Hepatocyte (in vitro differentiated cells): ENCODE measurements at regions not wholly inside any gene's neighbourhood (a gene's known extent, or its start where the extent isn't known, plus 50 kb on each side); places are given as distances from the start of the nearest gene placed in this dataset.

Experiments
- DNase-seq: peaks from one replicate; pipeline ENCODE4 v3.0.0-alpha.2; 2016; ENCODE audit warnings: low spot score
- H2AFZ ChIP-seq: fragments of 200-600 bp; sonication (generic); 2 replicates; pipeline ENCODE4 v1.6.0; 2016; ENCODE audit warnings: antibody characterized with exemption, mild to moderate bottlenecking
- H3K27ac ChIP-seq: fragments of 200-600 bp; sonication (generic); 2 replicates; pipeline ENCODE4 v1.5.1; 2016; ENCODE audit warnings: mild to moderate bottlenecking
- H3K27me3 ChIP-seq: fragments of 200-600 bp; sonication (generic); 2 replicates; pipeline ENCODE4 v1.6.1; 2016
- H3K36me3 ChIP-seq: fragments of 200-600 bp; sonication (generic); replicated peaks from 2 replicates; pipeline ENCODE4 v1.5.1; 2016; ENCODE audit warnings: low read depth; ENCODE audit not compliant: insufficient read depth
- H3K4me1 ChIP-seq: fragments of 200-600 bp; sonication (generic); 2 replicates; pipeline ENCODE4 v1.5.1; 2016; ENCODE audit warnings: mild to moderate bottlenecking, moderate library complexity; ENCODE audit not compliant: insufficient read depth
- H3K4me2 ChIP-seq: fragments of 200-600 bp; sonication (generic); 2 replicates; pipeline ENCODE4 v1.6.0; 2016
- H3K4me3 ChIP-seq: fragments of 200-600 bp; sonication (generic); 2 replicates; pipeline ENCODE4 v1.5.1; 2016; ENCODE audit warnings: mild to moderate bottlenecking
- H3K79me2 ChIP-seq: fragments of 200-600 bp; sonication (generic); 2 replicates; pipeline ENCODE4 v1.6.0; 2017; ENCODE audit warnings: mild to moderate bottlenecking
- H3K9me2 ChIP-seq: fragments of 200-600 bp; sonication (generic); replicated peaks from 2 replicates; pipeline ENCODE4 v1.6.0; 2017; ENCODE audit warnings: mild to moderate bottlenecking; ENCODE audit not compliant: insufficient read depth
- H3K9me3 ChIP-seq: fragments of 200-600 bp; sonication (generic); 2 replicates; pipeline ENCODE4 v1.5.1; 2016; ENCODE audit warnings: low read depth, mild to moderate bottlenecking
- H4K20me1 ChIP-seq: fragments of 200-600 bp; sonication (generic); 2 replicates; pipeline ENCODE4 v1.6.0; 2016; ENCODE audit warnings: mild to moderate bottlenecking; ENCODE audit not compliant: insufficient read depth, poor library complexity, severe bottlenecking
- EZH2 ChIP-seq: fragments of 200-600 bp; sonication (generic); IDR thresholded peaks from 2 replicates; pipeline ENCODE4 v1.6.1; 2016; ENCODE audit warnings: antibody characterized with exemption, mild to moderate bottlenecking, borderline replicate concordance
- EZH2phosphoT487 ChIP-seq: fragments of 200-600 bp; sonication (generic); IDR thresholded peaks from one replicate; pipeline ENCODE4 v1.6.1; 2018; ENCODE audit warnings: antibody characterized with exemption, mild to moderate bottlenecking, low read depth, moderate library complexity; ENCODE audit not compliant: unreplicated experiment, severe bottlenecking
- WGBS: methylation state at CpG from one replicate; pipeline ENCODE4 v1.1.6; 2016; ENCODE audit warnings: low lambda C conversion rate; ENCODE audit errors: missing lambda C conversion rate; 5-methylcytosine and 5-hydroxymethylcytosine counted together
- TF ChIP-seq, protein P1 (sequence below): fragments of 200-600 bp; sonication (generic); IDR thresholded peaks from 2 replicates; pipeline ENCODE4 v1.5.1; 2016; ENCODE audit warnings: antibody characterized with exemption, mild to moderate bottlenecking; ENCODE audit not compliant: poor library complexity

- TF ChIP-seq, protein P1, sequence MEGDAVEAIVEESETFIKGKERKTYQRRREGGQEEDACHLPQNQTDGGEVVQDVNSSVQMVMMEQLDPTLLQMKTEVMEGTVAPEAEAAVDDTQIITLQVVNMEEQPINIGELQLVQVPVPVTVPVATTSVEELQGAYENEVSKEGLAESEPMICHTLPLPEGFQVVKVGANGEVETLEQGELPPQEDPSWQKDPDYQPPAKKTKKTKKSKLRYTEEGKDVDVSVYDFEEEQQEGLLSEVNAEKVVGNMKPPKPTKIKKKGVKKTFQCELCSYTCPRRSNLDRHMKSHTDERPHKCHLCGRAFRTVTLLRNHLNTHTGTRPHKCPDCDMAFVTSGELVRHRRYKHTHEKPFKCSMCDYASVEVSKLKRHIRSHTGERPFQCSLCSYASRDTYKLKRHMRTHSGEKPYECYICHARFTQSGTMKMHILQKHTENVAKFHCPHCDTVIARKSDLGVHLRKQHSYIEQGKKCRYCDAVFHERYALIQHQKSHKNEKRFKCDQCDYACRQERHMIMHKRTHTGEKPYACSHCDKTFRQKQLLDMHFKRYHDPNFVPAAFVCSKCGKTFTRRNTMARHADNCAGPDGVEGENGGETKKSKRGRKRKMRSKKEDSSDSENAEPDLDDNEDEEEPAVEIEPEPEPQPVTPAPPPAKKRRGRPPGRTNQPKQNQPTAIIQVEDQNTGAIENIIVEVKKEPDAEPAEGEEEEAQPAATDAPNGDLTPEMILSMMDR: no peak
- no peak for TF ChIP-seq EZH2phosphoT487
- no peak for TF ChIP-seq EZH2
- H3K27ac ChIP-seq: no peak overlapping the region
- H3K4me3 ChIP-seq: no peak overlapping the region
- H3K4me1 ChIP-seq: no peaks in the 10 kb centered on the region
- no peaks in the 10 kb centered on the region for H3K27me3 ChIP-seq
- H2AFZ ChIP-seq: no peak overlapping the region
- no peaks in the 10 kb centered on the region for H3K79me2 ChIP-seq
- H3K36me3 ChIP-seq: no peaks in the 10 kb centered on the region
- no peaks in the 10 kb centered on the region for H3K9me2 ChIP-seq
- H3K9me3 ChIP-seq: no peaks in the 10 kb centered on the region
- WGBS: 59% methylated on average over 4 of the region's 4 CpGs
- no peaks in the 10 kb centered on the region for H4K20me1 ChIP-seq
- H3K4me2 ChIP-seq: no peak overlapping the region
- DNase-seq: no peak
Measured at GRCh38 chr4:165787516-165788274, 85.3 kb upstream of the TLL1 start.

DNA sequence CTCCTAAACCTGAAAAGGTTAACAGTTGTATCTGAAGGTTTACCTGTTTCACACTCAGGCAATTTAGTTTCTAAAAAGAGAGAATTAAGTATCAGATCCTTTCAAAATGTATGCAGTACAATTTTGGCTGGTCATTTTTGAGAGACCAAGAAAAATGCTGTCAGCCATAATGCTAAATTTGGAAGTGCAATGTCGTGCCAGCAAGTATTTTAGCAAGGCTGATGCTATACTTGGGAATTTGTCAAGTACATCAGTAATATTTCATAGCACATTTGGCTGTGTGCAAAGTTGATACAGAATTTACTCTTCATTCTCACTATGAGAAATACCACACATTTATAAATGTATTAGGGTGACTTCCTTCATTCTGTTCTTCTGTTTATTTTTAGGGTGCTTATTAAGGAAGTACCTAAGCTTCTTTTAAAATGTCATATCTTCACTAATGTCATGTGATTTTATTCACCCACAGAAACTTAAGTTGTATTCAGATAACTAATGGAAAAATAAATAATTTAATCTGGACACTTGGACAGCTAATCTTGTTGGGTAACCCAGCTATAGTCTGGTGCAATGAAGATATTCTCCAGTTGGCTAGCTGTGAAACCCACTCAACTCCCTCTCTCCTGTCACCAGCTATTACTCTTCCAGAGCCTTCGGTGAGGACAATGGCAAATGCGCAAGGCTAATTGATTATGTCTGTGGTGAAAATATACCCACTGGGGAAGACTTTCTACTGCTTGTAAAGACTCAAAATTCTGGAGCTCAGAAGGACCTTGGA is 84.2 kb upstream of the TLL1 start:
- Histone ChIP-seq H3K36me3 (no peaks in the 10 kb centered on the region), H4K20me1 (no peaks in the 10 kb centered on the region), H2AFZ (no peak overlapping the region), H3K27ac (no peak overlapping the region), H3K9me3 (no peaks in the 10 kb centered on the region), H3K9me2 (no peaks in the 10 kb centered on the region), H3K4me3 (no peak overlapping the region), H3K4me1 (no peaks in the 10 kb centered on the region), H3K27me3 (no peaks in the 10 kb centered on the region), H3K4me2 (no peak overlapping the region), H3K79me2 (no peaks in the 10 kb centered on the region)
- TF ChIP-seq, protein P1: no peak
- TF ChIP-seq EZH2phosphoT487: no peak
- TF ChIP-seq EZH2: no peak
- 91% methylated on average over 3 of the region's 3 CpGs for WGBS
- DNase-seq: no peak

GRCh38 chr4:165793236-165793635 is 79.8 kb upstream of the TLL1 start:
- Histone ChIP-seq H3K4me1 (no peaks in the 10 kb centered on the region), H3K36me3 (no peaks in the 10 kb centered on the region), H3K9me3 (no peaks in the 10 kb centered on the region), H3K27me3 (no peaks in the 10 kb centered on the region), H3K4me3 (no peak overlapping the region), H3K27ac (no peak overlapping the region), H3K9me2 (no peaks in the 10 kb centered on the region), H4K20me1 (no peaks in the 10 kb centered on the region), H2AFZ (no peak overlapping the region), H3K79me2 (no peaks in the 10 kb centered on the region), H3K4me2 (no peak overlapping the region)
- no peak for DNase-seq
- TF ChIP-seq EZH2phosphoT487: no peak
- TF ChIP-seq, protein P1: no peak
- TF ChIP-seq EZH2: no peak
- 88% methylated on average over 2 of the region's 2 CpGs for WGBS
